HG03354 (cell line): ENCODE measurements at regions not wholly inside any gene's neighbourhood (a gene's known extent, or its start where the extent isn't known, plus 50 kb on each side); places are given as distances from the start of the nearest gene placed in this dataset.

Source experiments
- ATAC-seq: cut with Tn5 transposase; IDR thresholded peaks from one replicate; pipeline ENCODE4 v1.9.1; 2021; ENCODE audit warnings: mild to moderate bottlenecking; ENCODE audit not compliant: unreplicated experiment, poor library complexity, severe bottlenecking

DNA sequence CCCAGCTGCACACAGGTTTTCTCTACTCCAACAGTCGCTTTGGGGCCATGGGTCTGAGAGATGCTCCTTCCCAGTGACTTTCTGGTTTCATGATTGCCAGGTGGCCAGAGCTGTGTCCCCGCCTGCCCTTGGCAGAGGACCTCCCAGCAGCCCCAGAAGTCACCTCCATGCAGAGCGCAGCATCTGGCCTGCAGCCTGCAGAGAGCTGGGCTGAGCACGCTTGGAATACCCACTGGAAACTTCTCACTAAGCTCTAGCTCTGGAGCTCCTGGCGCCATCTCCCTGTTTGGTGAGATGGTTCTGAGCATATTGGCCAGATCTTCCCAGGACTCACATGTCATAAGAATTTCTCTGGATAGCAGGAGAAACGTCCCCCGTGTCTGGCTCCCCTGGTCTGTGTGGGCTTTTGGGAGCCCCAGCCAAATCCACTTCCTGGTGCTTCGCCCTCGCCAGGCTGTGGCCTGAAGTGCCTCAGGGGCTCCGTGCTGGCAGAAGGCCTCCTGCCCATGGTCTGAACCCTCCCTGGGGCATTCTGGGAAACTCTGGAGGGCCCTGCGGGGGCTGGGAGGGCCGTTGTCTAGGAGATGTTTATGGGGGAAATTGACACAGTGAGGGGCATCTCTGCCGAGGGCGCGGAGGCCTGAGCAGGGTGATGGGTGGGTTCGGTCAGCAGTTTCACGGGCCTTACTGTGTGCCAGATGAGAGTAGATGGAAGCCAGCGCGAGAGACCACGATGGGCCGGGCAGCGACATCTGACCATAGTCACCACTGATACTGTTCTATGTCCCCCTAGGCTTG lies 73.2 kb upstream of the CIBAR2 start:
- ATAC-seq, result no peak

GRCh38 chr16:85187002-85187401 lies 74.7 kb upstream of the CIBAR2 start:
- no peak for ATAC-seq

DNA sequence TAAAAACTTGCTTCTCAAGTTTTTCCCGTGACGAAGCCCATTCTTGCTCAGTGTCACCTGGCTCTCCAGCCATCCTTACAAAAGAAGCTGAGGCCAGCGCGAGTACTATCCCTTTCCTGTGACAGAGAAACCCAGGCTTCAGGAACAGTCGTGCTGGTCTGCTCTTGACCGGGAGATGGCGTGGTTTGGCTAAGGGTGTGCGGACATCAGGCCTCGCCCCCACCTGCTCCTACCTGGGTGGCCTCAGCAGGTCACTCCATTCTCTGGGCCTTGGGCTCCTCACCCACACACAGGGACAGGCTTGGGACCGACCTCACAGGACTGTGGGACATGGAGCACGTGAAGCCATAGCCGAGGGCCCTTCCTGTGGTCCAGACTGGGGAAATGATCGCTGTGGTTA lies 75.2 kb upstream of the CIBAR2 start:
- no peak for ATAC-seq

DNA sequence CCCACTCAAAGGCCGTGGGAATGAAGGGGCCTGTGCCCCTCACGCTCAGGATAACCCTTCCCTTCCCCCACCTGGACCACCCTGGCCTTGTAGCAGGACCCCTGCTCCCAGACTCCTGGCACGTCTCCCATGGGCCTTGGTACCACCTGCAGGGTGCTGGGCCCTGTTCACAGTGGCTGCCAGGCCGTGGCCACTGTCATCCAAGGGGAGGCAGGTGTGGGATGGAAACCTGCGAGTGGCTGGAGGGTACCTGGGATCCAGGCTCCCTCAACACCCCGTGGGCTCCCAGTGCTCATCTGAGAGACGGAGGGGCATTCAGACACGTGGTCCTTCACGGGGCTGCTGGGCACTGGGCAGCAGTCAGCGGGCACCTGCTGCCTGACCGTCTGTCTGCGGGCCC lies 75.6 kb upstream of the CIBAR2 start:
- ATAC-seq, result no peak

DNA sequence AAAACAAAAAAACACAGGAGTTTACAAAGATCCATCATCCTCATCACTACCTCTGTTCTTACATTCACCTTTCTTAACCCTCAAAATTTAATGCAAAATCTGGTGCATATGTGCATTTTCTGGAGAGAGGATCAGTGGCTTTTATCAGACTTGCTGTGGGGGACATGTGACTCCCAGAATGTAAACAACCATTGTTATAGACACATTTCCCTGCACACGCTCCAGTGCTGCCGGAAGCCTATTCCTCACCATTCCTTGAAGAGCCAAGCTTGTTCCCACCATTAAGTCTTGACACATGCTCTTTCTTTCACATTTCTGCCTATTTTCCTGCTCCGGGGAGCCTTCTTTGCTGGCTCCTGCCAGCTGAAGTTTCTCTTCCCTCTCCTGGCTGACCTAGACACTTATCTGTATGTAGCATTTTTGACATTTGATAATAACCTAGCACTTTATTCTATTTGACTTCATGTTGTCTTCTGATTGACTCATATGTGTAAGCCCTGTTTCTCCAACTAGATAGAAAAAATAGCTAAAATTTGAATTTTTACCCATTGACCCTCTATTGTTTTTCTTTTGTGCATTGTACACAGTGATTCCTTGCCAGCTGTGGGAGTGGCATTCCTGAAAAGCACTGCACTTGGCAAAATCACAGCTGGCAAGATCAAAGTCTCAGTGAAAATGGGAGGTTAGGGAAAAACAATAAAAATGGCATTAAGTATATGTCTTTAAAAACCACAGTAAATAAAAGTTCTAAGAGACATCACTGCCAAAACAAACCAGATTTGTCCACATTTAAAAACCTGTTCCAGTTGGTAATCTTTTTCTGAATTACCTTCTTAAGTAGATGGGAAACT lies 76.8 kb upstream of the CIBAR2 start:
- no peak for ATAC-seq

- no peak for ATAC-seq
Observed at GRCh38 chr16:85190572-85190971, 78.3 kb upstream of the CIBAR2 start.

DNA sequence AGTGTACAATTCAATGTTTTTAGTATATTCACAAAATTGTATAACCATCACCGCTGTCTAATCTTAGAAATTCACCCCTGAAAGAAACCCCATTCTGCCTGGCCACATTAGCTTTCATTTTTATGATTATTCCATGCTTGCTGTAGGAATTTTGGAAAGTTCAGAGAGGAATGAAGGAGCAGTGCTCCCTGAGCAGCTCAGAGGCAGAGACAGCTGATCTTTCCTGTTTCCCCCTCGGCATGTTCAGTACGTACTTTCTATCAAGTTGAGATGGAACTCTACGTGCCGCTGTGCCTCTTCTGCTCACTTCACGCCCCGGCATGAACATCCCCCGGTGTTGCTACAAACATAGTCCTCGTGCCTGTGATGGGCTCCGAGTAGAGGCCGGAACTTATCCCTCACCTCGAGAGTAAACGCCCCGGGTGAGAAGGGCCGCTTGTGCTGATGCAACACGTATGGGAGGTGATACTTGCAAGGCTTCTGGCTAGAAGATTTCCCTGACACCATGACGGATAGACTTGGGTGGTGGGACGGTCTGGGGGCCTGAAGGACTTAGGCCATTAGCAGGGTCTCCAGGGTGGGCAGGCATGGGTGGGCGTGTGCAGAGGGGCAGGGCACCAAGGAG lies 79.2 kb upstream of the CIBAR2 start:
- ATAC-seq, result no peak

- no peak for ATAC-seq
Observed at GRCh38 chr16:85192238-85193114, 80.2 kb upstream of the CIBAR2 start.

- ATAC-seq, result no peak
Observed at GRCh38 chr16:85193115-85193493, 80.8 kb upstream of the CIBAR2 start.

- no peak for ATAC-seq
Observed at GRCh38 chr16:85193876-85194275, 81.6 kb upstream of the CIBAR2 start.

- no peak for ATAC-seq
Observed at GRCh38 chr16:85194307-85195270, 82.3 kb upstream of the CIBAR2 start.

- ATAC-seq, result no peak
Observed at GRCh38 chr16:85195271-85195647, 83.0 kb upstream of the CIBAR2 start.

GRCh38 chr16:85195900-85196772 lies 83.9 kb upstream of the CIBAR2 start:
- ATAC-seq, result no peak

DNA sequence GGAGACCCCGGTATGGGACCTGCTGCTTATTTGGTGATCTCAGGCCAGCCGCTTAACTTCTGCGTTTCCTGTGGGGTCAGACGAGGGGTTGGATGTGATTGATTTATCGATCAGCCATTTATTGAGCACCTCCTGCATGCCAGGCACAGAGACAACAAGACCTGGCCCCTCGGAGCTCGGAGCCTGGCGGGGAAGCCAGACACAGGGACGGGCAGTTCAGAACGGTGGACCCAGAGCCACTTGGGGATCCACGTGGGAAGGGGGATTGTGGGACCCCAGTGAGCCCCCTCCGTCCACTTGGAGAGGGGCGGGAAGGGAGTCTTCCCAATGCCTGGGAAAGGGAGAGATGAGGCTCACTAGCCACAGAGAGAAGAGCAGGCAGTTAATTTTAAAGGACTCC lies 84.7 kb upstream of the CIBAR2 start:
- ATAC-seq, result no peak

- no peak for ATAC-seq
Observed at GRCh38 chr16:85197611-85198566, 85.6 kb upstream of the CIBAR2 start.

DNA sequence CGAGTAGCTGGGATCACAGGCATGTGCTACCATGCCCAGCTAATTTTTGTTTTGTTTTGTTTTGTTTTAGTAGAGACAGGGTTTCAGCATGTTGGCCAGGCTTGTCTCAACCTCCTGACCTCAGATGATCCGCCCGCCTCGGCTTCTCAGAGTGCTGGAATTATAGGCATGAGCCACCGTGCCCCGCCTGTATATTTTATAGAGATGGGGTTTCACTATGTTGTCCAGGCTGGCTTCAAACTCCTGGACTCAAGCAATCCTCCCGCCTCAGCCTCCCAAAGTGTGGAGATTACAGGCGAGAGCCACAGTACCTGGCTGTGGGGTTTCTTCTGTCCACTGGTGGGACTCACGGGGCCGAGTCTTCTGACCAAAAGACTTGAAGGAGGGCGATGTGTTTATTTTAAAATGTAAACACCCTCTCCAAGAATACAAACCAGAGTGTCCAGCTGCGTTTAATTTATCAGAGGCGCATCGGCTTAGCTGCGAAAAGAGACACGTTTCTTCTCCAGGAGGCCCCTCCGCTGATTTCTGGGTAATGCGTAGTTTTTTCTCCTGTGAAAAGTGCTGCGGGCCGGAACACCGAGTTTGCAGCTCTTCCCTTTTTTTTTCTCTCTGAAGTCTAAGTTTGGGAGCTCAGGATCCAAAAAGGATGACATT lies 86.9 kb upstream of the CIBAR2 start:
- no peak for ATAC-seq
